GM19351 (cell line): ENCODE measurements at regions not wholly inside any gene's neighbourhood (a gene's known extent, or its start where the extent isn't known, plus 50 kb on each side); places are given as distances from the start of the nearest gene placed in this dataset.

Source experiments
- ATAC-seq: cut with Tn5 transposase; IDR thresholded peaks from one replicate; pipeline ENCODE4 v1.9.1; 2021; ENCODE audit warnings: mild to moderate bottlenecking, moderate library complexity; ENCODE audit not compliant: unreplicated experiment

GRCh38 chr14:38526826-38527501, 271.1 kb upstream of the CLEC14A start:
- ATAC-seq: no peak

- ATAC-seq: no peak
Observed at GRCh38 chr14:38524636-38525509, 269.0 kb upstream of the CLEC14A start.

GRCh38 chr14:38522724-38523123, 266.8 kb upstream of the CLEC14A start:
- ATAC-seq: no peak

- no peak for ATAC-seq
Observed at GRCh38 chr14:38521591-38521990, 265.7 kb upstream of the CLEC14A start.

GRCh38 chr14:38517426-38517825, 261.5 kb upstream of the CLEC14A start:
- ATAC-seq: no peak

- ATAC-seq: no peak
Observed at GRCh38 chr14:38512236-38512635, 256.3 kb upstream of the CLEC14A start.

GRCh38 chr14:38507299-38507698, 251.4 kb upstream of the CLEC14A start:
- no peak for ATAC-seq

- ATAC-seq: no peak
Observed at GRCh38 chr14:38505973-38506249, 250.0 kb upstream of the CLEC14A start.

- ATAC-seq: no peak
Observed at GRCh38 chr14:38505221-38505972, 249.5 kb upstream of the CLEC14A start.

GRCh38 chr14:38504175-38504574, 248.3 kb upstream of the CLEC14A start:
- ATAC-seq: no peak

GRCh38 chr14:38502239-38502638, 246.3 kb upstream of the CLEC14A start:
- ATAC-seq: no peak

- no peak for ATAC-seq
Observed at GRCh38 chr14:38500125-38500524, 244.2 kb upstream of the CLEC14A start.

GRCh38 chr14:38496092-38496491, 240.2 kb upstream of the CLEC14A start:
- no peak for ATAC-seq

GRCh38 chr14:38490273-38490672, 234.4 kb upstream of the CLEC14A start:
- ATAC-seq: no peak

GRCh38 chr14:38485026-38485425, 229.1 kb upstream of the CLEC14A start:
- no peak for ATAC-seq

GRCh38 chr14:38481952-38482678, 226.2 kb upstream of the CLEC14A start:
- ATAC-seq: no peak

GRCh38 chr14:38469156-38469555, 213.3 kb upstream of the CLEC14A start:
- ATAC-seq: no peak

GRCh38 chr14:38442208-38442607, 186.3 kb upstream of the CLEC14A start:
- no peak for ATAC-seq

GRCh38 chr14:38432186-38432585, 176.3 kb upstream of the CLEC14A start:
- ATAC-seq: no peak

- ATAC-seq: no peak
Observed at GRCh38 chr14:38431156-38431555, 175.3 kb upstream of the CLEC14A start.

- no peak for ATAC-seq
Observed at GRCh38 chr14:38430522-38430921, 174.6 kb upstream of the CLEC14A start.
